Caco-2 (cell line): ENCODE measurements at regions not wholly inside any gene's neighbourhood (a gene's known extent, or its start where the extent isn't known, plus 50 kb on each side); places are given as distances from the start of the nearest gene placed in this dataset.

Experiments
- BruUV-seq: library from RNA; stranded (reverse); fragments of 400-500 nt; replicated peaks from 2 replicates; lab custom pipeline; 2021; lab: Mats Ljungman, UMichigan
- CTCF ChIA-PET: fragments of 300-600 bp; sonication (Branson Sonifier 250); formaldehyde crosslinking; loops from one replicate; lab custom pipeline; 2022; ENCODE audit warnings: antibody characterized with exemption; lab: Charles Lee
- POLR2A ChIA-PET: fragments of 300-600 bp; sonication (Branson Sonifier 250); formaldehyde crosslinking; loops from one replicate; lab custom pipeline; 2022; ENCODE audit warnings: antibody characterized with exemption; lab: Charles Lee
- DNase-seq, 2 experiments: peaks; one replicate each; pipeline versions ENCODE4 v3.0.0 to v3.0.0-alpha.2; 2020 to 2022
- H3K27me3 ChIP-seq: replicated peaks from 2 replicates; pipeline ENCODE4 v1.6.0; 2011; ENCODE audit warnings: low read length; ENCODE audit not compliant: control insufficient read depth, insufficient read depth
- H3K36me3 ChIP-seq: 2 replicates; pipeline ENCODE4 v1.5.1; 2011; ENCODE audit warnings: low read length; ENCODE audit not compliant: control insufficient read depth, insufficient read depth
- H3K4me1 ChIP-seq: fragments of 250-450 bp; sonication (Bioruptor Pico); 2 replicates; pipeline ENCODE4 v1.5.1; 2020; ENCODE audit warnings: mild to moderate bottlenecking
- H3K4me3 ChIP-seq: 2 replicates; pipeline ENCODE4 v1.5.1; 2011; ENCODE audit warnings: low read depth, mild to moderate bottlenecking, control low read depth, low read length
- H3K9me3 ChIP-seq: fragments of 250-450 bp; sonication (Bioruptor Pico); 2 replicates; pipeline ENCODE4 v1.5.1; 2020; ENCODE audit warnings: mild to moderate bottlenecking, moderate library complexity
- H3K27ac Mint-ChIP-seq: one replicate; pipeline ENCODE4 v1.8.0; 2022; ENCODE audit warnings: mixed read lengths; ENCODE audit not compliant: unreplicated experiment
- H3K27me3 Mint-ChIP-seq: one replicate; pipeline ENCODE4 v1.8.0; 2022; ENCODE audit warnings: mixed read lengths; ENCODE audit not compliant: insufficient read depth, unreplicated experiment
- H3K36me3 Mint-ChIP-seq: one replicate; pipeline ENCODE4 v1.8.0; 2022; ENCODE audit warnings: mild to moderate bottlenecking, mixed read lengths; ENCODE audit not compliant: insufficient read depth, unreplicated experiment
- H3K4me1 Mint-ChIP-seq: one replicate; pipeline ENCODE4 v1.8.0; 2022; ENCODE audit warnings: low read depth, mixed read lengths; ENCODE audit not compliant: unreplicated experiment
- H3K4me3 Mint-ChIP-seq: one replicate; pipeline ENCODE4 v1.8.0; 2022; ENCODE audit warnings: mild to moderate bottlenecking, moderate library complexity, mixed read lengths; ENCODE audit not compliant: unreplicated experiment
- H3K9me3 Mint-ChIP-seq: one replicate; pipeline ENCODE4 v1.8.0; 2022; ENCODE audit warnings: mixed read lengths; ENCODE audit not compliant: unreplicated experiment
- intact Hi-C: fragments of 100-400 bp; cut with micrococcal nuclease; formaldehyde crosslinking; loops from one replicate; pipeline ENCODE4 v1.10.0; 2022; ENCODE audit not compliant: unreplicated experiment
- TF ChIP-seq, protein P1 (sequence below), 2 experiments: fragments of 200-600 bp in 1 of 2; IDR thresholded peaks; 1 replicate in 1 of 2; 2 replicates in 1 of 2; pipeline versions ENCODE4 v1.5.1 to v1.8.0; 2011 to 2022; ENCODE audit warnings: antibody characterized with exemption in 1 of 2, control low read depth in 1 of 2, inconsistent platforms in 1 of 2, low read depth in 1 of 2, low read length in 1 of 2, mild to moderate bottlenecking in 1 of 2, moderate library complexity in 1 of 2; ENCODE audit not compliant: insufficient read depth in 1 of 2, severe bottlenecking in 1 of 2, unreplicated experiment in 1 of 2

DNA sequence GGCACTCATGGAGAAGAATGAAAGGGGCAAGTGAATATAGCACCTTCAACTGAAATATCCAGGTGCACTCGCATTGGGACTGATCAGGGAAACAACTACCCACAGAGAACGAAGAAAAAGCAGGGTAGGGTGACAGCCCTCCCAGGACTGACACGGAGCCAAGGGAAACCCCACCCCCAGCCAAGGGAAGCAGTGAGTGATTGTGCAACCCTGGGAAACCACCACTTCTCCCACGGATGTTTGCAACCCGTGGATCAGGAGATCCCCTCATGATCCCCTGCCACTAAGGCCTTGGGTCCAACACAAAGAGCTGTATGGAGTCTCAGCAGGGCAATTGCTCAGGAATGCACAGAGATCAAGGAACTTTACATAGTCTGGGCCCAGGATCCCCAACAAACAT lies 158.5 kb upstream of the HCCS start:
- Mint-ChIP-seq H3K27ac (no peak overlapping the region), H3K9me3 (peaks cover 25% of the 10 kb centered on the region), H3K4me1 (no peaks in the 10 kb centered on the region), H3K4me3 (no peak overlapping the region), H3K36me3 (peaks cover 10% of the 10 kb centered on the region), H3K27me3 (no peaks in the 10 kb centered on the region)
- POLR2A ChIA-PET = no interaction called here
- BruUV-seq = no TSS peak
- no peaks in the 10 kb centered on the region for H3K4me1 ChIP-seq
- H3K4me3 ChIP-seq = no peak overlapping the region
- TF ChIP-seq, protein P1, sequence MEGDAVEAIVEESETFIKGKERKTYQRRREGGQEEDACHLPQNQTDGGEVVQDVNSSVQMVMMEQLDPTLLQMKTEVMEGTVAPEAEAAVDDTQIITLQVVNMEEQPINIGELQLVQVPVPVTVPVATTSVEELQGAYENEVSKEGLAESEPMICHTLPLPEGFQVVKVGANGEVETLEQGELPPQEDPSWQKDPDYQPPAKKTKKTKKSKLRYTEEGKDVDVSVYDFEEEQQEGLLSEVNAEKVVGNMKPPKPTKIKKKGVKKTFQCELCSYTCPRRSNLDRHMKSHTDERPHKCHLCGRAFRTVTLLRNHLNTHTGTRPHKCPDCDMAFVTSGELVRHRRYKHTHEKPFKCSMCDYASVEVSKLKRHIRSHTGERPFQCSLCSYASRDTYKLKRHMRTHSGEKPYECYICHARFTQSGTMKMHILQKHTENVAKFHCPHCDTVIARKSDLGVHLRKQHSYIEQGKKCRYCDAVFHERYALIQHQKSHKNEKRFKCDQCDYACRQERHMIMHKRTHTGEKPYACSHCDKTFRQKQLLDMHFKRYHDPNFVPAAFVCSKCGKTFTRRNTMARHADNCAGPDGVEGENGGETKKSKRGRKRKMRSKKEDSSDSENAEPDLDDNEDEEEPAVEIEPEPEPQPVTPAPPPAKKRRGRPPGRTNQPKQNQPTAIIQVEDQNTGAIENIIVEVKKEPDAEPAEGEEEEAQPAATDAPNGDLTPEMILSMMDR (IDR thresholded peaks at IDR 0.05; ENCODE audit: insufficient read depth in 1 of 2, low read depth in 1 of 2, low read length in 1 of 2, severe bottlenecking in 1 of 2, unreplicated experiment in 1 of 2) = no peak
- H3K27me3 ChIP-seq = no peaks in the 10 kb centered on the region
- no peaks in the 10 kb centered on the region for H3K9me3 ChIP-seq
- CTCF ChIA-PET = no interaction called here
- DNase-seq = no peak
- intact Hi-C loops = no loop called here
- no peaks in the 10 kb centered on the region for H3K36me3 ChIP-seq

DNA sequence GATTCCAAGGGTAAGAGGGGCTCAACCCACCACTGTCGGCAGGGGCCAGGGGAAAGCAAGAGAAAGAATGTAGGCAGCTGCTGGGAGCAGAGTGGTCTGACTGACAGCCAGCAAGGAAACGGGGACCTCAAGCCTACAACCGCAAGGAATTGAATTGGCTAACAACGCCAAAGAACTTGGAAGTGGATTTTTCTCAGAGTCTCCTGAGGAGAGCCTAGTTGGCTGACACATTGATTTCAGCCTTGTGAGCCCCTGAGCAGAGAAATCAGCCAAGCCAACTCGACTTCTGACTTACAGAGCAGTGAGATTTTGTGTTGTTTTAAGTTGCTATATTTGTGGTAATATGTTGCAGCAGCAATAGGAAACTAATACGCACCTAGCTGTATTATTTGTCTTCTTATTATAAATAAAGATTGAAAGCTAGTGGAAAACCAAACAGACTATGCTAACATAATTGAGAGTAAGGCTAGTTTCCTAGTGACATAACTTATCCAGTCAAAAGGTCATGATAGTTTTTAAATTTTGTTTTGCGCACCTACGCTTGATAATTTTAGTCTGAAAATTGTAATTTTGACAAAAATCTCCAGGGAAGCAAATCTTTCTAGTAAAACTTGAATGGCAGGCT lies 145.8 kb upstream of the HCCS start:
- no peaks in the 10 kb centered on the region for H3K9me3 ChIP-seq
- H3K27me3 Mint-ChIP-seq = no peaks in the 10 kb centered on the region
- H3K36me3 ChIP-seq = no peaks in the 10 kb centered on the region
- POLR2A ChIA-PET = no interaction called here
- no peaks in the 10 kb centered on the region for H3K36me3 Mint-ChIP-seq
- no peaks in the 10 kb centered on the region for H3K4me1 ChIP-seq
- CTCF ChIA-PET = no interaction called here
- H3K27ac Mint-ChIP-seq = no peak overlapping the region
- no peaks in the 10 kb centered on the region for H3K27me3 ChIP-seq
- H3K4me3 Mint-ChIP-seq = no peak overlapping the region
- no peaks in the 10 kb centered on the region for H3K4me1 Mint-ChIP-seq
- peaks cover 11% of the 10 kb centered on the region for H3K9me3 Mint-ChIP-seq
- no peak overlapping the region for H3K4me3 ChIP-seq
- DNase-seq = no peak
- no TSS peak for BruUV-seq
- TF ChIP-seq, protein P1 (IDR thresholded peaks at IDR 0.05; ENCODE audit: insufficient read depth in 1 of 2, low read depth in 1 of 2, low read length in 1 of 2, severe bottlenecking in 1 of 2, unreplicated experiment in 1 of 2) = no peak
- intact Hi-C loops = no loop called here

DNA sequence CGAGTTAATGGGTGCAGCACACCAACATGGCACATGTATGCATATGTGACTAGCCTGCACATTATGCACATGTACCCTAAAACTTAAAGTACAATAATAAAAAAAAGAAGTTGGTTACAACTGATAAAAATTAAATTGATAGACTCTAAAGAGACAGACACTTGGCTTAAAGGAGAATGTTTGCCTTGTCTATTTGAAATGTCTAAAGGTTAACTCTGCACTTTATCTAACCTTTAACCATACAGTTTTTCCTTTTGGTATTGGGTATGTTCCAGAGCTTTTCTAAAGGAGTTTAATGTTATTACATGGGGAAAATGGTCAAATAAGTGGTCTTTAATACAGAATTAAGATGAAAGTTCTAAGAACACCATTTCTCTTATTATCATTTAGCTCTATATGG lies 145.1 kb upstream of the HCCS start:
- Mint-ChIP-seq H3K4me1 (no peaks in the 10 kb centered on the region), H3K27me3 (no peaks in the 10 kb centered on the region), H3K9me3 (peaks cover 11% of the 10 kb centered on the region), H3K4me3 (no peak overlapping the region), H3K36me3 (no peaks in the 10 kb centered on the region), H3K27ac (no peak overlapping the region)
- POLR2A ChIA-PET = no interaction called here
- Histone ChIP-seq H3K27me3 (no peaks in the 10 kb centered on the region), H3K9me3 (no peaks in the 10 kb centered on the region), H3K4me1 (no peaks in the 10 kb centered on the region), H3K4me3 (no peak overlapping the region), H3K36me3 (no peaks in the 10 kb centered on the region)
- TF ChIP-seq, protein P1 (IDR thresholded peaks at IDR 0.05; ENCODE audit: insufficient read depth in 1 of 2, low read depth in 1 of 2, low read length in 1 of 2, severe bottlenecking in 1 of 2, unreplicated experiment in 1 of 2) = no peak
- CTCF ChIA-PET = no interaction called here
- BruUV-seq = no TSS peak
- intact Hi-C loops = no loop called here
- no peak for DNase-seq
